Adrenal gland (tissue), 5 donors: ENCODE measurements at regions not wholly inside any gene's neighbourhood (a gene's known extent, or its start where the extent isn't known, plus 50 kb on each side); places are given as distances from the start of the nearest gene placed in this dataset.

Experiments
- POLR2A ChIP-seq, 2 donors: fragments of 450-650 bp; IDR thresholded peaks; one replicate each; pipeline ENCODE4 v1.6.1; 2017; ENCODE audit warnings: antibody characterized with exemption in 2 of 2, mild to moderate bottlenecking in 2 of 2, moderate library complexity in 1 of 2
- TF ChIP-seq, protein P1 (sequence below), 6 experiments: fragments of 450-650 bp in 4 of 6; fragments of 200-600 bp in 2 of 6; sonication (generic) in 1 of 6; IDR thresholded peaks; 1 replicate in 5 of 6; 2 replicates in 1 of 6; pipeline versions ENCODE4 v1.5.1 to v1.8.0; 2016 to 2021; ENCODE audit warnings: antibody characterized with exemption in 6 of 6, mild to moderate bottlenecking in 2 of 6, moderate library complexity in 1 of 6
- donor health status: DM: no; HTN: no; CAD: no.

DNA sequence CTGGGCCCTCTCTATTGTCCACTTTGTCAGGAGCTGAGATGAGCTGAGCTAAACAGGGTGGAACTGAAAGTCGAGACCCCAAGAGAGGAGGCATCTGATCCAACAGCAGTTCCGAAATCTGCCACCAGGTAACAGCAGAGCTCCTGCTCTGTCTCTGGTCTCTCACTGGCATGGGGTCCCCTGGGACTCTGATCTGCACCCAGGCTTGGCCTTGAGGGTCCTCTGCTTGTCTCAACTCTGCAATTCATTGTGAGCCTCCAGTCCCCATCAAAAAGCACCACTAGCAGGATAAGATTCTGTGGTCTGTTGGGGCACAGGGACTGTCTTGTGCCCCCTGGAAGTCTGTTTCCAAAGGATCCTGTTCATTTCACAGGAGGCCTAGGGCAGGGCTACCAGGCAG is 62.5 kb upstream of the TOP1 start:
- TF ChIP-seq, protein P1, sequence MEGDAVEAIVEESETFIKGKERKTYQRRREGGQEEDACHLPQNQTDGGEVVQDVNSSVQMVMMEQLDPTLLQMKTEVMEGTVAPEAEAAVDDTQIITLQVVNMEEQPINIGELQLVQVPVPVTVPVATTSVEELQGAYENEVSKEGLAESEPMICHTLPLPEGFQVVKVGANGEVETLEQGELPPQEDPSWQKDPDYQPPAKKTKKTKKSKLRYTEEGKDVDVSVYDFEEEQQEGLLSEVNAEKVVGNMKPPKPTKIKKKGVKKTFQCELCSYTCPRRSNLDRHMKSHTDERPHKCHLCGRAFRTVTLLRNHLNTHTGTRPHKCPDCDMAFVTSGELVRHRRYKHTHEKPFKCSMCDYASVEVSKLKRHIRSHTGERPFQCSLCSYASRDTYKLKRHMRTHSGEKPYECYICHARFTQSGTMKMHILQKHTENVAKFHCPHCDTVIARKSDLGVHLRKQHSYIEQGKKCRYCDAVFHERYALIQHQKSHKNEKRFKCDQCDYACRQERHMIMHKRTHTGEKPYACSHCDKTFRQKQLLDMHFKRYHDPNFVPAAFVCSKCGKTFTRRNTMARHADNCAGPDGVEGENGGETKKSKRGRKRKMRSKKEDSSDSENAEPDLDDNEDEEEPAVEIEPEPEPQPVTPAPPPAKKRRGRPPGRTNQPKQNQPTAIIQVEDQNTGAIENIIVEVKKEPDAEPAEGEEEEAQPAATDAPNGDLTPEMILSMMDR (IDR thresholded peaks at IDR 0.05) = no peak
- TF ChIP-seq POLR2A (IDR thresholded peaks at IDR 0.05) = no peak
